ENCODE measurements at regions not wholly inside any gene's neighbourhood (a gene's known extent, or its start where the extent isn't known, plus 50 kb on each side); places are given as distances from the start of the nearest gene placed in this dataset.

DNA sequence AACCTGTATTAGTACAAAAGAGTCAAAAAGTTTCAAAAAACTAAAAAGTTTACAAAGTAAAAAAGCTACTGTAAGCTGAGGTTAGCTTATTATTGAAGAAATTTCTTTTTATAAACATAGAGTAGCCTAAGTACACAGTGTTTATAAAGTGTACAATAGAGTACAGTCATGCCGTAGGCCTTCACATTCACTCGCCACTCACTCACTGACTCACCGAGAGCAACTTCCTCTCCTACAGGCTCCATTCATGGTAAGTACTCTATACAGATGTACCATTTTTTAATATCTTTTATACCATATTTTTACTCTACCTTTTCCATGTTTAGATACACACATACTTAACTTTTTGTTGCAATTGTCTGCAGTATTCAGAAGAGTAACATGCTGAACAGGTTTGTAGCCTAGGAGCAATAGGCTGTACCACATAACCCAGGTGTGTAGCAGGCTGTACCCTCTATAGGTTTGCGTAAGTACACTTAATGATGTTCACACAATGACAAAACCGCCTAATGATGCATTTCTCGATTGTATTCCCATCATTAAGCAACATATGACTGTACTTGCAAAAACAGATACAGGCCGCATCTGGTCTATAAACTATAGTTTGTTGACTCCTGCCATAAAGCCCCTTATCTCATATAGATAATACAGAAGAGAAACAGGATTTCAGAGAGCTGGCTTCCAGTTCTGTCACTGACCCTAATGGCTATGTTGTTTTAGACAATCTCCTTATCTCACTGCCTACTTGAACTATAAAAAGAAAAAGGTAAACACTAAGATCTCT lies 438.8 kb downstream of the HTR7 start:
- TF ChIP-seq, protein P1, sequence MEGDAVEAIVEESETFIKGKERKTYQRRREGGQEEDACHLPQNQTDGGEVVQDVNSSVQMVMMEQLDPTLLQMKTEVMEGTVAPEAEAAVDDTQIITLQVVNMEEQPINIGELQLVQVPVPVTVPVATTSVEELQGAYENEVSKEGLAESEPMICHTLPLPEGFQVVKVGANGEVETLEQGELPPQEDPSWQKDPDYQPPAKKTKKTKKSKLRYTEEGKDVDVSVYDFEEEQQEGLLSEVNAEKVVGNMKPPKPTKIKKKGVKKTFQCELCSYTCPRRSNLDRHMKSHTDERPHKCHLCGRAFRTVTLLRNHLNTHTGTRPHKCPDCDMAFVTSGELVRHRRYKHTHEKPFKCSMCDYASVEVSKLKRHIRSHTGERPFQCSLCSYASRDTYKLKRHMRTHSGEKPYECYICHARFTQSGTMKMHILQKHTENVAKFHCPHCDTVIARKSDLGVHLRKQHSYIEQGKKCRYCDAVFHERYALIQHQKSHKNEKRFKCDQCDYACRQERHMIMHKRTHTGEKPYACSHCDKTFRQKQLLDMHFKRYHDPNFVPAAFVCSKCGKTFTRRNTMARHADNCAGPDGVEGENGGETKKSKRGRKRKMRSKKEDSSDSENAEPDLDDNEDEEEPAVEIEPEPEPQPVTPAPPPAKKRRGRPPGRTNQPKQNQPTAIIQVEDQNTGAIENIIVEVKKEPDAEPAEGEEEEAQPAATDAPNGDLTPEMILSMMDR (IDR thresholded peaks at IDR 0.05): no peak
- TF ChIP-seq POLR2A (IDR thresholded peaks at IDR 0.05): no peak
